ENCODE measurements at regions not wholly inside any gene's neighbourhood (a gene's known extent, or its start where the extent isn't known, plus 50 kb on each side); places are given as distances from the start of the nearest gene placed in this dataset.

GRCh38 chr20:6697228-6697972 lies 70.1 kb upstream of the BMP2 start (continued):
- TF ChIP-seq ZNF784 (CRISPR knock-in tag; IDR thresholded peaks at IDR 0.05; ENCODE audit: borderline replicate concordance) (no peak), ZNF574 (CRISPR knock-in tag; IDR thresholded peaks at IDR 0.05) (0 out of 2 replicates have a peak, but pooled peaks have one; percentile 16), GFI1 (CRISPR knock-in tag; IDR thresholded peaks at IDR 0.05; ENCODE audit: borderline replicate concordance) (no peak), MLLT10 (CRISPR knock-in tag; IDR thresholded peaks at IDR 0.05) (no peak), SCMH1 (CRISPR knock-in tag; IDR thresholded peaks at IDR 0.05; ENCODE audit: borderline replicate concordance) (no peak), ZNF841 (CRISPR knock-in tag; IDR thresholded peaks at IDR 0.05; ENCODE audit: borderline replicate concordance) (no peak), KAT8 (CRISPR knock-in tag; IDR thresholded peaks at IDR 0.05) (no peak), AHR (CRISPR knock-in tag; IDR thresholded peaks at IDR 0.05) (no peak), ZIK1 (CRISPR knock-in tag; IDR thresholded peaks at IDR 0.05; ENCODE audit: borderline replicate concordance, low read depth) (no peak), ZNF557 (CRISPR knock-in tag; IDR thresholded peaks at IDR 0.05) (no peak), ZNF839 (CRISPR knock-in tag; IDR thresholded peaks at IDR 0.05; ENCODE audit: borderline replicate concordance) (no peak), ATF3 (CRISPR knock-in tag; IDR thresholded peaks at IDR 0.05) (no peak), ZNF646 (CRISPR knock-in tag; IDR thresholded peaks at IDR 0.05) (no peak), ZNF530 (CRISPR knock-in tag; IDR thresholded peaks at IDR 0.05; ENCODE audit: low read depth) (no peak), MIER2 (CRISPR knock-in tag; IDR thresholded peaks at IDR 0.05) (no peak), PHF21A (CRISPR knock-in tag; IDR thresholded peaks at IDR 0.05) (no peak), DDIT3 (CRISPR knock-in tag; IDR thresholded peaks at IDR 0.05) (no peak), HNRNPH1 (optimal IDR thresholded peaks at IDR 0.05; ENCODE audit: low read depth, low read length) (no peak), ZNF446 (CRISPR knock-in tag; IDR thresholded peaks at IDR 0.05) (no peak), MED8 (CRISPR knock-in tag; IDR thresholded peaks at IDR 0.05; ENCODE audit: insufficient replicate concordance) (no peak)
